Stimulated activated naive CD8-positive, alpha-beta T cell treated with anti-CD3 and anti-CD28 coated beads, Interleukin-15, Interleukin-2, amounts not matched to agents 100 ng/mL and 50 ng/mL, for 24 hours (primary cell): ENCODE measurements at regions not wholly inside any gene's neighbourhood (a gene's known extent, or its start where the extent isn't known, plus 50 kb on each side); places are given as distances from the start of the nearest gene placed in this dataset.
"Not testable (repeated sequence)": the region's sequence is repeated elsewhere in the genome, so short reads cannot be mapped to it uniquely, and the experiment has no call there.

Experiments used
- H3K27ac Mint-ChIP-seq: one replicate; pipeline ENCODE4 v1.8.0; 2021; ENCODE audit warnings: mild to moderate bottlenecking, mixed read lengths
- H3K27me3 Mint-ChIP-seq: one replicate; pipeline ENCODE4 v1.8.0; 2021; ENCODE audit warnings: mixed read lengths
- H3K36me3 Mint-ChIP-seq: one replicate; pipeline ENCODE4 v1.8.0; 2021; ENCODE audit warnings: low read depth, mixed read lengths
- H3K4me1 Mint-ChIP-seq: one replicate; pipeline ENCODE4 v1.8.0; 2021; ENCODE audit warnings: low read depth, mixed read lengths
- H3K4me3 Mint-ChIP-seq: one replicate; pipeline ENCODE4 v1.8.0; 2021; ENCODE audit warnings: mild to moderate bottlenecking, mixed read lengths
- H3K9me3 Mint-ChIP-seq: one replicate; pipeline ENCODE4 v1.8.0; 2021; ENCODE audit warnings: mixed read lengths

- H3K4me3 Mint-ChIP-seq = no peak overlapping the region
- H3K27ac Mint-ChIP-seq = no peak overlapping the region
- H3K4me1 Mint-ChIP-seq = no peaks in the 10 kb centered on the region
- no peaks in the 10 kb centered on the region for H3K27me3 Mint-ChIP-seq
- no peaks in the 10 kb centered on the region for H3K36me3 Mint-ChIP-seq
- H3K9me3 Mint-ChIP-seq = peaks cover 4% of the 10 kb centered on the region
Observed at GRCh38 chr4:177175473-177175872, 134.2 kb upstream of the NEIL3 start.

- Mint-ChIP-seq H3K27ac (no peak overlapping the region), H3K9me3 (no peaks in the 10 kb centered on the region), H3K27me3 (no peaks in the 10 kb centered on the region), H3K4me1 (no peaks in the 10 kb centered on the region), H3K36me3 (no peaks in the 10 kb centered on the region), H3K4me3 (no peak overlapping the region)
Observed at GRCh38 chr4:177177541-177178081, 132.1 kb upstream of the NEIL3 start.

GRCh38 chr4:177178246-177178645 is 131.4 kb upstream of the NEIL3 start:
- Mint-ChIP-seq H3K27ac (no peak overlapping the region), H3K4me3 (no peak overlapping the region), H3K9me3 (no peaks in the 10 kb centered on the region), H3K36me3 (no peaks in the 10 kb centered on the region), H3K27me3 (no peaks in the 10 kb centered on the region), H3K4me1 (no peaks in the 10 kb centered on the region)

- Mint-ChIP-seq H3K4me3 (no peak overlapping the region), H3K27ac (no peak overlapping the region), H3K4me1 (no peaks in the 10 kb centered on the region), H3K36me3 (no peaks in the 10 kb centered on the region), H3K9me3 (no peaks in the 10 kb centered on the region), H3K27me3 (no peaks in the 10 kb centered on the region)
Observed at GRCh38 chr4:177182166-177182565, 127.5 kb upstream of the NEIL3 start.

- H3K27ac Mint-ChIP-seq = no peak overlapping the region
- no peaks in the 10 kb centered on the region for H3K4me1 Mint-ChIP-seq
- no peaks in the 10 kb centered on the region for H3K36me3 Mint-ChIP-seq
- H3K27me3 Mint-ChIP-seq = no peaks in the 10 kb centered on the region
- H3K9me3 Mint-ChIP-seq = no peaks in the 10 kb centered on the region
- no peak overlapping the region for H3K4me3 Mint-ChIP-seq
Observed at GRCh38 chr4:177182728-177183127, 126.9 kb upstream of the NEIL3 start.

- no peaks in the 10 kb centered on the region for H3K9me3 Mint-ChIP-seq
- no peak overlapping the region for H3K27ac Mint-ChIP-seq
- no peak overlapping the region for H3K4me3 Mint-ChIP-seq
- no peaks in the 10 kb centered on the region for H3K4me1 Mint-ChIP-seq
- H3K27me3 Mint-ChIP-seq = no peaks in the 10 kb centered on the region
- no peaks in the 10 kb centered on the region for H3K36me3 Mint-ChIP-seq
Observed at GRCh38 chr4:177185151-177185550, 124.5 kb upstream of the NEIL3 start.

- Mint-ChIP-seq H3K27ac (no peak overlapping the region), H3K27me3 (no peaks in the 10 kb centered on the region), H3K4me1 (no peaks in the 10 kb centered on the region), H3K36me3 (no peaks in the 10 kb centered on the region), H3K4me3 (no peak overlapping the region), H3K9me3 (no peaks in the 10 kb centered on the region)
Observed at GRCh38 chr4:177185579-177185978, 124.1 kb upstream of the NEIL3 start.

GRCh38 chr4:177187371-177187770 is 122.3 kb upstream of the NEIL3 start:
- Mint-ChIP-seq H3K36me3 (no peaks in the 10 kb centered on the region), H3K27ac (no peak overlapping the region), H3K4me1 (no peaks in the 10 kb centered on the region), H3K27me3 (no peaks in the 10 kb centered on the region), H3K9me3 (no peaks in the 10 kb centered on the region), H3K4me3 (no peak overlapping the region)

- H3K27me3 Mint-ChIP-seq = no peaks in the 10 kb centered on the region
- no peaks in the 10 kb centered on the region for H3K36me3 Mint-ChIP-seq
- H3K4me1 Mint-ChIP-seq = no peaks in the 10 kb centered on the region
- no peaks in the 10 kb centered on the region for H3K9me3 Mint-ChIP-seq
- H3K27ac Mint-ChIP-seq = no peak overlapping the region
- no peak overlapping the region for H3K4me3 Mint-ChIP-seq
Observed at GRCh38 chr4:177190995-177191580, 118.6 kb upstream of the NEIL3 start.

- peaks cover 2% of the 10 kb centered on the region for H3K9me3 Mint-ChIP-seq
- no peak overlapping the region for H3K4me3 Mint-ChIP-seq
- H3K36me3 Mint-ChIP-seq = no peaks in the 10 kb centered on the region
- no peak overlapping the region for H3K27ac Mint-ChIP-seq
- no peaks in the 10 kb centered on the region for H3K27me3 Mint-ChIP-seq
- no peaks in the 10 kb centered on the region for H3K4me1 Mint-ChIP-seq
Observed at GRCh38 chr4:177191586-177191985, 118.1 kb upstream of the NEIL3 start.

- Mint-ChIP-seq H3K9me3 (peaks cover 6% of the 10 kb centered on the region), H3K4me3 (no peak overlapping the region), H3K27ac (no peak overlapping the region), H3K36me3 (no peaks in the 10 kb centered on the region), H3K27me3 (no peaks in the 10 kb centered on the region), H3K4me1 (no peaks in the 10 kb centered on the region)
Observed at GRCh38 chr4:177191991-177192390, 117.7 kb upstream of the NEIL3 start.

GRCh38 chr4:177193024-177193715 is 116.5 kb upstream of the NEIL3 start:
- H3K9me3 Mint-ChIP-seq = peaks cover 13% of the 10 kb centered on the region
- H3K4me1 Mint-ChIP-seq, H3K36me3 Mint-ChIP-seq, H3K4me3 Mint-ChIP-seq, H3K27me3 Mint-ChIP-seq, H3K27ac Mint-ChIP-seq: not testable (repeated sequence)

GRCh38 chr4:177194906-177195305 is 114.8 kb upstream of the NEIL3 start:
- peaks cover 14% of the 10 kb centered on the region for H3K9me3 Mint-ChIP-seq
- no peaks in the 10 kb centered on the region for H3K4me1 Mint-ChIP-seq
- no peak overlapping the region for H3K27ac Mint-ChIP-seq
- H3K36me3 Mint-ChIP-seq = no peaks in the 10 kb centered on the region
- no peaks in the 10 kb centered on the region for H3K27me3 Mint-ChIP-seq
- no peak overlapping the region for H3K4me3 Mint-ChIP-seq

- Mint-ChIP-seq H3K36me3 (no peaks in the 10 kb centered on the region), H3K4me3 (no peak overlapping the region), H3K4me1 (no peaks in the 10 kb centered on the region), H3K27me3 (no peaks in the 10 kb centered on the region), H3K27ac (no peak overlapping the region), H3K9me3 (peaks cover 14% of the 10 kb centered on the region)
Observed at GRCh38 chr4:177196615-177197014, 113.1 kb upstream of the NEIL3 start.

- no peaks in the 10 kb centered on the region for H3K27me3 Mint-ChIP-seq
Observed at GRCh38 chr4:177201614-177202013, 108.1 kb upstream of the NEIL3 start.

GRCh38 chr4:177204126-177204525 is 105.5 kb upstream of the NEIL3 start:
- H3K9me3 Mint-ChIP-seq = no peaks in the 10 kb centered on the region
- H3K4me1 Mint-ChIP-seq = no peaks in the 10 kb centered on the region
- no peak overlapping the region for H3K27ac Mint-ChIP-seq
- peaks cover 3% of the 10 kb centered on the region for H3K27me3 Mint-ChIP-seq
- no peaks in the 10 kb centered on the region for H3K36me3 Mint-ChIP-seq
- H3K4me3 Mint-ChIP-seq = no peak overlapping the region

More at GRCh38 chr4:177201614-177202013, 108.1 kb upstream of the NEIL3 start:
- H3K27ac Mint-ChIP-seq = no peak overlapping the region
- no peak overlapping the region for H3K4me3 Mint-ChIP-seq
- H3K4me1 Mint-ChIP-seq = no peaks in the 10 kb centered on the region
- peaks cover 12% of the 10 kb centered on the region for H3K9me3 Mint-ChIP-seq
- no peaks in the 10 kb centered on the region for H3K36me3 Mint-ChIP-seq
